ENCODE measurements at regions not wholly inside any gene's neighbourhood (a gene's known extent, or its start where the extent isn't known, plus 50 kb on each side); places are given as distances from the start of the nearest gene placed in this dataset.
A peak's percentile ranks its signal among the peaks of the same experiment; 100 is the strongest.
"Not testable (repeated sequence)": the region's sequence is repeated elsewhere in the genome, so short reads cannot be mapped to it uniquely, and the experiment has no call there.

DNA sequence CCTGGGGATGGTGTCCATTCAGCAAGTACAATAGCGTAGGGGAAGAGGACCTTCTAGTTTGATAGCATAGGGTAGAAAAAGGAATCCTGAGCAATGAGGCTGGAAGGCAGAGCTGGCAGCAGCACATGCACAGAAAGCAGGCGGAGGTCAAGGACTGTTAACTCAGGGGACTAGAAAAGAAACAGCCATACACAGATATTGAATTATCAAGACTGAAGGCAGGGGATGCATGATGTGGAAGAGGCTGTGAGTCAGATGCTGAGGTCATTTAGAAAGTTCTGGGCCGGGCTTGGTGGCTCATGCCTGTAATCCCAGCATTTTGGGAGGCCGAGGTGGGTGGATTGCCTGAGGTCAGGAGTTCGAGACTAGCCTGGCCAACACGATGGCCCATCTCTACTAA is 65.6 kb downstream of the OPTC start:
- FAIRE-seq (no peak), DNase-seq (ENCODE audit: insufficient read length, low spot score) (no peak)
- TF ChIP-seq POLR2A (IDR thresholded peaks at IDR 0.05; ENCODE audit: low read depth, low read length), result no peak

DNA sequence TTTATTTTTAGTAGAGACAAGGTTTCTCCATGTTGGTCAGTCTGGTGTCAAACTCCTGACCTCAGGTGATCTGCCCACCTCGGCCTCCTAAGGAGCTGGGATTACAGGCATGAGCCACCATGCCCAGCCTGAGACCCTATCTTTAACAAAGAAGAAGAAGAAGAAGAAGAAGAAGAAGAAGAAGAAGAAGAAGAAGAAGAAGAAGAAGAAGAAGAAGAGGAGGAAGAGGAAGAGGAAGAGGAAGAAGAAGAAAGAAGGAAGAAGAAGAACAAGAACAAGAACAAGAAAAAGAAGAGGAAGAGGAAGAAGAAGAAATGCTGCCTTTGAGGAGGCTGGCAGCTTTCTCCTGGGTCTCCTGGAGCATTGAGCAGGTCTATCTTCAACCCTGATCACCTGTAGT is 64.9 kb upstream of the ATP2B4 start:
- DNase-seq (ENCODE audit: insufficient read length, low spot score); FAIRE-seq: not testable (repeated sequence)

DNA sequence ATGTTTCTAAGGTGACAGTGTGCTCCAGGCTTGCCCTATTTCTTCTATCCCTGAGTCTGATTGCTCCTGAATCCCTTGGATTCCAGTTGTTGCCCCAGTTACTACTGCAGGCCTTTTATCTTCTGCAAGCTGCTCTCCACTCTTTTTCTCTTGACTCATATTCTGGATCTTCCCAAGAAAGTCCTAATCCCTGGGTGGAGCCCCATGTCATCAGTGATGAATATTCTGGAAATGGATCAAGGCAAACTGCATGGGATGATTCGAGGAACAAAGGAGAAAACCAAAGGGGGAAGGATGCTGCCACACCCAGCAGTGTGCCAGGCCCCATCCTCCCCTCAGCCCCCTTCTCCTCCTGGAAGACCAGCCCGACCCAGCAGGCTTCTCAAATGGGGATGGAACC is 63.3 kb upstream of the ATP2B4 start:
- no peak for TF ChIP-seq POLR2A (IDR thresholded peaks at IDR 0.05; ENCODE audit: low read depth, low read length)
- FAIRE-seq, result no peak
- no peak for DNase-seq (ENCODE audit: insufficient read length, low spot score)

DNA sequence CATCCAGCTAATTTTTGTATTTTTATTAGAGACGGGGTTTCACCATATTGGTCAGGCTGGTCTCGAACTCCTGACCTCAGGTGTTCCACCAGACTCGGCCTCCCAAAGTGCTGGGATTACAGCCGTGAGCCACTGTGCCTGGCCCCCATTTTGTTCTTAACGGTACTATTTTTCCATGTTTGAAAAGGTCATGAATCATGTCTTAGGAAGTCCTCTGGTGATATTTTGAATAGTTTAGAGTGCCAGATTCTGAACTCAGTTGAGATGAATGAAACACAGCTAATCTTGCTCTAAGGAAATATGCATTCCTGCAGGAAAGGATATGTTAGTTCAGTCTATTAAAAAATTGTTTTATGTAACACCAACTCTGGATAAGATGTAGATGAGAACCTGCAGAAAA is 62.6 kb upstream of the ATP2B4 start:
- FAIRE-seq (no peak), DNase-seq (ENCODE audit: insufficient read length, low spot score) (no peak)
- TF ChIP-seq POLR2A (IDR thresholded peaks at IDR 0.05; ENCODE audit: low read depth, low read length), result no peak

DNA sequence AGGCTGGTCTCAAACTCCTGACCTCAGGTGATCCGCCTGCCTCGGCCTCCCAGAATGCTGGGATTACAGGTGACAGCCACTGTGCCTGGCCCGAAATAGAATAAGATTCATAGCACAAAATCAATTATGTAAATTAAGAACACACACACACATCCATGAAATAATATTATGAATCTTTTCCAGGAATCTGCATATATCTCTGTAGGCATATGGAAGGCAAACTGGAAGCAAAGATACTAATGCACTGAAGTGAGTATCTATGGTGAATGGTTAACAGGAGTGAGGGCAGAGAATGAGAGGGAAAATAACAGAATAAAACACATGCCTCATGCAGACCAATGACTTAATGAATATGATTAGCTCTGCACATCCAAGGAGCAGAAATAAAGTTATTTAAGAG is 61.6 kb upstream of the ATP2B4 start:
- FAIRE-seq (no peak), DNase-seq (ENCODE audit: insufficient read length, low spot score) (no peak)
- no peak for TF ChIP-seq POLR2A (IDR thresholded peaks at IDR 0.05; ENCODE audit: low read depth, low read length)

DNA sequence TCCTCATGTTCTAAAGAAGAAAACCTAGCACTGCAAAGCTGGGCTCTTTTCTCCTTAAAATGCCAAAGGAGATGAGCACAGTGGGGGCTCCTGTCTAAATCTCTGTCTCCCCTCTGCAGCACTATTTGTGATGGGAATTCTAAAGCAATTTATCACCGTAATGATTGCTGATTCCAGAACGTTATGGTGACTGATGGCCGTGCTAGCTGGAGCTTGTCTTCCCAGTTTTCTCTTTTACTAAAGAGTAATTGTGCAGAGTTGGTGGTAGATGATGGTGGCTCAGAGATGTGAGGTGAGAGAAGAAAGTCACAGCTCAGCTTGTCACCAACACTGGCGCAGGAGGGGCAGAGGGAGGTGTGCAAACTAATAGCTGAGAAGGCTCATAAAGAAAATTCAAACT is 60.7 kb upstream of the ATP2B4 start:
- TF ChIP-seq POLR2A (IDR thresholded peaks at IDR 0.05; ENCODE audit: low read depth, low read length), result no peak
- FAIRE-seq (no peak), DNase-seq (ENCODE audit: insufficient read length, low spot score) (no peak)

DNA sequence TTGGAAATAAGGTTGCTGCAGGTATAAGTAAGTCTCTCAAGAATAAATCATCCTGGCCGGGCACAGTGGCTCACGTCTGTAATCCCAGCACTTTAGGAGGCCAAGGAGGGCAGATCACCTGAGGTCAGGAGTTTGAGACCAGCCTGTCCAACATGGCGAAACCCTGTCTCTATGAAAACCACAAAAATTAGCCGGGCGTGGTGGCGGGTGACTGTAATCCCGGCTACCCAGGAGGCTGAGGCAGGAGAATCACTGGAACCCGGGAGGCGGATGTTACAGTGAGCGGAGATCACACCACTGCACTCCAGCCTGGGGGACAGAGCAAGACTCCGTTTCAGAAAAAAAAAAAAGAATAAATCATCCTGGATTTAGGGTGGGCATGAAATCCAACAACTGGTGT is 59.7 kb upstream of the ATP2B4 start:
- DNase-seq (ENCODE audit: insufficient read length, low spot score); FAIRE-seq: not testable (repeated sequence)

DNA sequence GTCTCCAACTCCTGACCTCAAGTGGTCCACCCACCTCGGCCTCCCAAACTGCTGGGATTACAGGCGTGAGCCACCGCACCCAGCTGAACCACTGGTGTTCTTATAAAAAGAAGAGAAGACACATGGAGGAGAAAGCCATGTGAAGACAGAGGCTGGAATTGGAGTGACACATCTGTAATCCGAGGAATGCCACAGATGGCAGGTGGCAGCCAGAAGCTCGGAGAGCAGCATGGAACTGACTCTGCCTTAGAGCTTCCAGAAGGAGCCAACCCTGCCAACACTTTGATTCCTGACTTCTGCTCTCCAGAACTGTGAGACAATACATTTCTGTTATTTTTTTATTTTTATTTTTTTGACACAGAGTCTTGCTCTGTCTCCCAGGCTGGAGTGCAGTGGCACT is 59.0 kb upstream of the ATP2B4 start:
- FAIRE-seq, result no peak
- TF ChIP-seq POLR2A (IDR thresholded peaks at IDR 0.05; ENCODE audit: low read depth, low read length), result no peak
- DNase-seq (ENCODE audit: insufficient read length, low spot score), result no peak

DNA sequence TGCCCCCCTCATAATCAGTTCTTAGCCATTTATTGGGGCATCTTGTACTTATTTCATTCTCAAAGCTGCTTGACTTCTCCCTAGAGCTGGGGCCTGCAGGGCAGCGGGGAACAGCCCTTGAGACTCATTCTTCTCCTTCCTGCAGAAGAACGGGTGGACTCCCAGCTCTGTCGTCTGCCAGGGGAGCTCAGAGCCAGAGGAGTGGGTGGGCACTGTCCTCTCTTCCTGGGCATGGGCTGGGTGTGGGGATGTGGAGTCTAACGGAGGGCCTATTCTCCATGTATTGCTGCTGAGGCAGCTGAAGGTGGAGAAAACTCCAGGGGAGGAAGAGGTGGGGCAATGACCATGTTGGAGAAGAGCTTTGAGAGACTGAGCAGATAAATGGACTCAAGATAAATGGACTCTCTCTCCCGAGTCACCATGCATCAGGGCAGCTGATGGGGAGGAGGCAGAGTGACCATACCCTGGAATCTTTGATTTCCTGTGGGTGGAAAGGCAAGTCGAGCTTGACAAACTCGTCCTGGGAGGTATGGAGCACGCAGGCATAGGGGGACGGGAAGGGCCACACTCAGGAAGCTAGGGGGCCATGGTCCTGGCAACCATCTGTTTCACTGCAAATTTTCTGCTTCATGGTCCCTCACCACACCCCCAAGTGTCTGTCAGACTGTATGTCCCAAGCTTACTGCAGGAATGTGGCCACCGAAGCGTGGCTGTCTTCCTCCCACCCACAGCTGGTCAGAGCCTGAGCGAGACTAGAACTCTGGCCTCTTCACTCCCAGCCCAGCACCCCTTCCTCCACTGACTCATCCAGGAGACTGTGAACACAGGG is 56.9 kb upstream of the ATP2B4 start:
- no peak for FAIRE-seq
- no peak for TF ChIP-seq POLR2A (IDR thresholded peaks at IDR 0.05; ENCODE audit: low read depth, low read length)
- peak; percentile 38 for DNase-seq (ENCODE audit: insufficient read length, low spot score)

DNA sequence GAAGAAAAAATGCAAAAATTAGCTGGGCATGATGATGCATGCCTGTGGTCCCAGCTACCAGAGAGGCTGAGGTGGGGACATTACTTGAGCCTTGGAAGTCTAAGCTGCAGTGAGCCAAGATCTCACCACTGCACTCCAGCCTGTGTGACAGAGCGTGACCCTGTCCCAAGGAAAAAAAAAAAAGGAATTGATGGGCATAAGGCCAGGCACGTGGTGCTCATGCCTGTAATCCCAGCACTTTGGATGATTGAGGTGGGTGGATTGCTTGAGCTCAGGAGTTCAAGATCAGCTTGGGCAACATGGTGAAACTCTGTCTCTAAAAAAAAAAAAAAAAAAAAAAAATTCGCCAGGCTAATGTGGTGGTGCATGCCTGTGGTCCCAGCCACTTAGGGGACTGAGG is 55.8 kb upstream of the ATP2B4 start:
- DNase-seq (ENCODE audit: insufficient read length, low spot score) (no peak), FAIRE-seq (no peak)
- TF ChIP-seq POLR2A (IDR thresholded peaks at IDR 0.05; ENCODE audit: low read depth, low read length), result no peak

DNA sequence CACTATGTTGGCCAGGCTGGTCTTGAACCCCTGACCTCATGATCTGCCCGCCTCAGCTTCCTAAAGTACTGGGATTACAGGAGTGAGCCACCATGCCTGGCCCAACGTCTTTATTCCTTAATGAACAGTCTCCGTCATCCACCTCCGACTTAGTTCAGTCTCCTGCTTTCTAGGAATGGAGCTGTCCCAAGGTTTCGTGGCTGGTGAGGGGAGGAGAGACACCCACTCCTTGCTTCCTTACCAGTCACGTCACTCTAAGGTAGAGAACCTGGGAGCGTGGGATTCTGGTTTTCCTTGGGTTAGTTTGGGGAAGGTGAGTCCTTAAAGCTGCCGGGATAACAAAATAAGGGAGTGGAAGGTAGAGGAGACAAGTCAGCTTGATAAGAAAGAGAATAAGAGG is 55.0 kb upstream of the ATP2B4 start:
- no peak for FAIRE-seq
- DNase-seq (ENCODE audit: insufficient read length, low spot score), result no peak
- TF ChIP-seq POLR2A (IDR thresholded peaks at IDR 0.05; ENCODE audit: low read depth, low read length), result no peak

DNA sequence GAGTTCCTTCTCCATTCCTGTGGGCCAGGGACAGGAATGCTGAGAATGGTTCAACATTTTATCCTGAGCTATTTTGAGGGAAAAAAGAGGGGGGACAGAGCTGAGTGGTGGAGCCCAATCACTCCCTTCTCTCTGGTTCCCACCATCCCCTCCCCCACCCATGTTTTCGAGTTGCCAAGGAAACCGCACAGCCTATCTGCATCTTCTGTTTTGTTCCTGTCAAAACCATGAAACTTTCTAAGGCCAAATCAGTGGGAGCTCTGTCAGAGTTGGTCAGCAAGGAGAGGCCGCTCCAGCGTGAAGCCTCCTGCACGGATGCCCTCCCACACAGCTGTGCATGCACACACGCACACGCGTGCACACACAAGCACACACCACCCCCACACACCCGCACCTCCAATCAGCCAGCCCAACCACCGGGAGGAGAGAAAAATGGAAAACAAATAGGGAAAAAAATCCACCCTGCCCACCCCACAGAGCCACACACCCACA is 54.5 kb upstream of the ATP2B4 start:
- FAIRE-seq (no peak), DNase-seq (ENCODE audit: insufficient read length, low spot score) (no peak)
- no peak for TF ChIP-seq POLR2A (IDR thresholded peaks at IDR 0.05; ENCODE audit: low read depth, low read length)

DNA sequence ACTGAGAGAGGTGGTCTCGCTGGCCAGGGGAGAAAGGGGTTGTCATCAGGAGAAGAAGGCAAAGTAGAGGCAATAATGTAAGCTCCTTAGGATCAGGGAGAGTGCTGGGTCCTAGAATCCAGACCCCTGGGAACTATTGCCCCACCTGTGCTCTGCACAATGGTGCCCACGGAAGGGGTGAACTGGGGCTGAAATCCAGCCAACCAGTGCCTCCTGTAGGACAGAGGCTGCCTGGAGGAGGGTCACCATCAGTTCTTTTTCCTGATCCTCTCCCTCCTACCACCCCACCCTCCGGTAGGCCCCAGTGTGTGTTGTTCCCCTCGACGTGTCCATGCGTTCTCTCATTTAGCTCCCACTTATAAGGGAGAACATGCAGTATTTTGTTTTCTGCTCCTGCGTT is 52.9 kb upstream of the ATP2B4 start:
- DNase-seq (ENCODE audit: insufficient read length, low spot score) (no peak), FAIRE-seq (no peak)
- no peak for TF ChIP-seq POLR2A (IDR thresholded peaks at IDR 0.05; ENCODE audit: low read depth, low read length)
